Pancreas (tissue), 10 donors: ENCODE measurements at regions not wholly inside any gene's neighbourhood (a gene's known extent, or its start where the extent isn't known, plus 50 kb on each side); places are given as distances from the start of the nearest gene placed in this dataset.

ENCODE experiments used
- ATAC-seq, 4 donors: fragments of 200-7000 bp; cut with Tn5 transposase; one replicate each; pipeline versions ENCODE4 v1.8.0 to v1.9.1; 2020; ENCODE audit warnings: mild to moderate bottlenecking in 4 of 4, moderate library complexity in 4 of 4
- DNase-seq, 6 donors: peaks; one replicate each; pipeline ENCODE4 v3.0.0-alpha.2; 2020
- FAIRE-seq: peaks from 2 replicates; lab custom pipeline; 2012; peaks lifted over from hg19 to GRCh38; lab: Jason Lieb, UNC
- H3K27ac ChIP-seq, 4 donors: fragments of 200-600 bp; sonication (generic); 1 replicate in 3 of 4; 2 replicates in 1 of 4; pipeline versions ENCODE4 v1.5.0 to v1.8.0; 2020
- H3K27me3 ChIP-seq, 4 donors: fragments of 200-600 bp; one replicate each; pipeline ENCODE4 v1.8.0; 2021
- H3K36me3 ChIP-seq, 3 donors: fragments of 200-600 bp; sonication (generic) in 1 of 3; one replicate each; pipeline versions ENCODE4 v1.5.0 to v1.8.0; 2020 to 2021
- H3K4me1 ChIP-seq, 3 donors: fragments of 200-600 bp; one replicate each; pipeline ENCODE4 v1.8.0; 2021
- H3K4me3 ChIP-seq, 4 donors: fragments of 200-600 bp; sonication (generic) in 2 of 4; one replicate each; pipeline versions ENCODE4 v1.5.0 to v1.8.0; 2020 to 2021
- H3K9me3 ChIP-seq, 4 donors: fragments of 200-600 bp; one replicate each; pipeline ENCODE4 v1.8.0; 2021
- CTCF ChIP-seq, 4 donors: fragments of 200-600 bp; sonication (generic) in 3 of 4; IDR thresholded peaks; one replicate each; pipeline versions ENCODE4 v1.5.0 to v1.8.0; 2021; ENCODE audit warnings: antibody characterized with exemption in 4 of 4
- WGBS, 2 donors: extraction: QIAGEN DNeasy Blood & Tissue Kit; methylation state at CpG; one replicate each; pipeline ENCODE4 v1.1.7; 2013; 5-methylcytosine and 5-hydroxymethylcytosine counted together
- intact Hi-C, 3 donors: fragments of 100-400 bp; cut with DNase I; formaldehyde crosslinking; loops; one replicate each; pipeline versions ENCODE4 v1.11.1 to v1.14.2; 2022
- donor health status: healthy with polysubstance abuse.
- donor health status: DM: no; HTN: no; CAD: no; lungs with moderate emphysema.
- donor health status: DM: no; HTN: no; CAD: no.
- donor health status: control.
- donor health status: control.
- donor health status: Bipolar disorder and iron deficiency.
- donor health status: DM: yes; HTN: yes; CAD: no.
- donor health status: DM: no; HTN: no; CAD: no.
- donor health status: DM: no; HTN: no; CAD: no.
- donor health status: DM: yes; HTN: yes; CAD: no.

DNA sequence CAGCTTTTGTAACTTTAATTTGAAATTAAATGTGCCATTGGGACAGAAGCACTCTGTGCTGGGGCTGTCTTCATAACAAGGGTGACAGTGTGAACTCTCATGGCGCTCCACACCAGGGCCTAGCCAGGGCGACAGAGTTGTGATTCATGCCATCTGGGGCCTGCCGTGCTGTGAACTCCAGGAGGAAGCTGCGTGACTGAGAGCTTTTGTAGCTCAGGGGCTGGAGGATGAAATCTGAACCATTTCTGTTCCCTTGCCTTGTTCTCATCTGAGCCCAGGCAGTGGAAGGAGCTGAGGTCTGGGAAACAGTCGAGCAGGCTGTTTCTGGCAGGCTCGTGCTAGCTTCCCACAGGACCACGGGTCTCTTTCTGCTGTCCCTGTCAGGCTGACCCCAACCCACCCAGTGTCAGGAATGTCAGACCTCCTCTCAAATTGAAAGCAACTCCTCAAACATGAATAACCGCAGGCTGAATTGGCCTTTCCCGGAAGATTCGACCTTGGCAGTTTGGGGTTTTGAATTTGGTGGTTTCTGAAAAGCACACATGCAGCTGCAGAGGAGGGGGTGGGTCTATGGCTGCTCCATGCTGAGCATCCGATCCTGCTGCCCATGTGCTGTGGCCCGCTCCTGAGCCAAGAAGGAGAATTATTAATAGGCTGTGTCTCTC, 69.2 kb upstream of the RPS23 start:
- no peak overlapping the region for H3K27ac ChIP-seq
- peak in 2 of 4 donors; percentile 9 to 42 for ATAC-seq

DNA sequence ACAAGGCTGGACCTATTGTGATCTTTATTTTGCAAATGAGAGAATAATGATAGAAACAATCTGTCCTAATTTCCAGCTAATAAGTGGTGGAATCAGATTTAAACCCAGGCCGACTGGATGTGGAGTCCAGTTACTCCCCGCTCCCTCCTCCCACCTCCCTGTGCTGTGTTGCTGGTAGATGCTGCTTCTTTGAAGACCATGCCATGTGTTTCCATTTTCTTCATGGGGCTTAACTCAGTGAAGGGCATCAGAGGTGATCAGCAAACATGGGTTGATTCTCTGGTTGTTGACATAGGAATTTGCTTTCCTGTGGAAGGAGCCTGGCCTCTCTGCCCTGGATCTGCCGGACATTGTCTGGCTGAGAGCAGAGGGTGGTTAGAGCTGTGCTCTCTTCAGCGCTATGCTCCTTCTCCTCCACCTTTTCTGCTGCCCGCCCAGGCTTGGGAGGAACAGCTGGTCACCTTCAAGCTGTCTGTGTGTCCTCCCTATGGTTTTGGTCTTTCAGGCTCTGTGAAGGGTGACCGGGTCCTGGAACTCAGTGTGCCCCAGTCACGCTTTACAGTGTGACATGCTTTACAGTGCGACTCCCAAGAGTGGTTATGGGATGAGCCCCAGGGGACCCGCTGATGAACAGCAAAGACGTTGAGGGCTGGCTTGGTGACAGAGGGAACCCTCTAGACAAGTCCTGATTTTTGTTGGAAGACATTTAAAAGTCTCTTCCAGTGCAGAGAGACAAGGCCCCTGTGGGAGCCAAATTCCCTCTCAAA, 68.4 kb upstream of the RPS23 start:
- FAIRE-seq (no peak), ATAC-seq (no peak), DNase-seq (no peak)
- 82 to 87% methylated on average over 10 of the region's 10 CpGs for WGBS, 2 donors
- no peaks in the 10 kb centered on the region for H3K27me3 ChIP-seq
- no peak for TF ChIP-seq CTCF (IDR thresholded peaks at IDR 0.05)
- no peak overlapping the region for H3K4me3 ChIP-seq
- intact Hi-C loops, result no loop called here
- no peaks in the 10 kb centered on the region for H3K9me3 ChIP-seq
- H3K36me3 ChIP-seq, result no peaks in the 10 kb centered on the region
- H3K27ac ChIP-seq, result no peak overlapping the region
- peaks cover 0 to 5% (median 3%) of the 10 kb centered on the region in 3 donors for H3K4me1 ChIP-seq

More for the DNA sequence above, 69.2 kb upstream of the RPS23 start:
- intact Hi-C loops, result no loop called here
- no peaks in the 10 kb centered on the region for H3K27me3 ChIP-seq
- WGBS, 2 donors, result 80 to 82% methylated on average over 12 of the region's 12 CpGs
- no peak overlapping the region for H3K4me3 ChIP-seq
- H3K9me3 ChIP-seq, result no peaks in the 10 kb centered on the region
- H3K4me1 ChIP-seq, result peaks cover 0 to 5% (median 3%) of the 10 kb centered on the region in 3 donors
- DNase-seq (no peak), FAIRE-seq (no peak)
- no peaks in the 10 kb centered on the region for H3K36me3 ChIP-seq
- TF ChIP-seq CTCF (IDR thresholded peaks at IDR 0.05), result no peak

DNA sequence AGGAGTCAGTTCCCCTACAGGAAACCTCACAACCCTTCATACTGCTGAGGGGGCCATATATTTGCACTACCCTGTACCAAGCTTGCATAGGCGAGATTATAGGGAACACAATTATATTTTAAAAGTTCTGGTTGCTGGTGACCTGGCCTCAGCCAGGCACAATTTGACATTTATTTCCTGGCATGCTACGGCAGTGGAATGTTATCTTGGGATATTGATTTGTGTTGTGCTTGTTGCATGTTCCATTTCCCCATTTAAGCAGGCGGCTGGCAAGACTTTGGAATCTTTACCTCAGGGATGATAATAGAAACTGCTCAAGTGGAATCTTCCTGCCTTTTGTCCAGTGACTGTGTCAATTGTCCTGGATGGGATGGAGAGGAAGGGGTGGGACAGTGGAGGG, 67.0 kb upstream of the RPS23 start:
- no peaks in the 10 kb centered on the region for H3K27me3 ChIP-seq
- intact Hi-C loops, result no loop called here
- FAIRE-seq (no peak), DNase-seq (no peak), ATAC-seq (peak in 3 of 4 donors; percentile 40 to 68 (median 48))
- no peak overlapping the region for H3K4me3 ChIP-seq
- peaks cover 0 to 5% (median 3%) of the 10 kb centered on the region in 3 donors for H3K4me1 ChIP-seq
- H3K27ac ChIP-seq, result no peak overlapping the region
- H3K36me3 ChIP-seq, result no peaks in the 10 kb centered on the region
- no peak for TF ChIP-seq CTCF (IDR thresholded peaks at IDR 0.05)
- 14 to 19% methylated on average over 3 of the region's 3 CpGs for WGBS, 2 donors
- no peaks in the 10 kb centered on the region for H3K9me3 ChIP-seq

DNA sequence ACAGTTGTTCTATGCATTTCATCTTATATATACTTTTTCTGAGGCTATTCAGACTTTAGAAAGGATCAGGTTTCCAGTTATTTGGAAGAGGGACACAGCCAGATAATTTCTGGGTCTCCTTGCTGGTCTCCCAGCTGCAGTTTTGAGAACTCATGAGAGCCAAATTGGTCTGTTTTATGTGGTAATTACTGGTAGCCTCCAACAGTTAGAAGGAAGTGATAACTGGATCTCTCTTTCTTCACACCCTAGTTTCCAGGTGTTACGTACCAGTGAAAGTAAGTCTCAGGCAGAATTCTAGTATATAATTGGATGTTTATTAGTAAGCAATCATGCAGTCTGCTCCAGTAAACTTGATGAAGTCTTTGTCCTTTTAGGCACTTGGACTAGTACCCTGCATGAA, 63.2 kb upstream of the RPS23 start:
- no peak overlapping the region for H3K4me3 ChIP-seq
- no peak for ATAC-seq
- intact Hi-C loops, result no loop called here

More for the DNA sequence above, 63.2 kb upstream of the RPS23 start:
- FAIRE-seq (no peak), DNase-seq (no peak)
- WGBS, 2 donors, result 92 to 94% methylated on average over 1 of the region's 1 CpG
- Histone ChIP-seq H3K27me3 (no peaks in the 10 kb centered on the region), H3K36me3 (no peaks in the 10 kb centered on the region), H3K9me3 (no peaks in the 10 kb centered on the region), H3K4me1 (peaks cover 0 to 5% (median 3%) of the 10 kb centered on the region in 3 donors), H3K27ac (no peak overlapping the region)
- TF ChIP-seq CTCF (IDR thresholded peaks at IDR 0.05), result no peak
